ENCODE measurements at regions not wholly inside any gene's neighbourhood (a gene's known extent, or its start where the extent isn't known, plus 50 kb on each side); places are given as distances from the start of the nearest gene placed in this dataset.

DNA sequence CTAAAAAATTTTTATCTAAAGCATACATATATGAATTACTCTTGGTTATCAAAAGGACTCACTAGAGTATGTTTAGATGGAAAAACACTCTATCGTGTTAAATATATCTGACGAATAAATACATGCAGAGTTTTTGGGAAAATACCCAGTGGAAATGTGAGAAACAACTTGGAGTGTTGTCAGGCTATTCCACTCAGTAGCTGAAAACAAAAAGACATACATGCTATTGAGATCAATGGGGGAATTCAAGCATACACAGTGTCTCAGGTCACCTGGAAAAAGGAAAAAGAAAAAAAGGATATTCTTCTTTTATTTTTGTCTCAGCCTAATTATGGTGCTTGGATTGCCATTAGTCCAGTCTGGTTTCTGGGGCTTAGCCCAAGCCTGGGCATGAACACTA lies 247.0 kb upstream of the LYPLAL1 start:
- H2BK5ac ChIP-seq (ENCODE audit: low read depth, low read length, poor library complexity, severe bottlenecking): no peak overlapping the region
- no peak overlapping the region for H2BK12ac ChIP-seq (ENCODE audit: low read length in 2 of 2)
- 91% methylated on average over 2 of the region's 2 CpGs for WGBS
- H3K23ac ChIP-seq (ENCODE audit: low read length in 2 of 2): no peak overlapping the region
- H3K14ac ChIP-seq (ENCODE audit: low read length in 2 of 2): no peak overlapping the region
- no peak overlapping the region for H2AK5ac ChIP-seq (ENCODE audit: low read length, severe bottlenecking)
- no peaks in the 10 kb centered on the region for H3K27me3 ChIP-seq (ENCODE audit: control insufficient read depth in 1 of 2, insufficient read depth in 1 of 2, low read length in 2 of 2)
- H2BK15ac ChIP-seq (ENCODE audit: low read depth, poor library complexity, severe bottlenecking): no peak overlapping the region
- H2BK120ac ChIP-seq (ENCODE audit: low read depth, low read length): no peak overlapping the region
- no peak overlapping the region for H3K27ac ChIP-seq (ENCODE audit: low read length, poor library complexity, severe bottlenecking)
- H2AFZ ChIP-seq (ENCODE audit: low read depth, low read length): no peak overlapping the region
- no peak overlapping the region for H4K8ac ChIP-seq (ENCODE audit: low read length)
- no peak overlapping the region for H3K9ac ChIP-seq (ENCODE audit: low read length)
- H3K79me1 ChIP-seq (replicated peaks; ENCODE audit: low read length, poor library complexity, severe bottlenecking): no peaks in the 10 kb centered on the region
- no peak overlapping the region for H3K4ac ChIP-seq (ENCODE audit: low read depth in 1 of 2, low read length in 2 of 2)
- H3K4me3 ChIP-seq (ENCODE audit: insufficient read depth in 1 of 2, low read depth in 1 of 2, low read length in 2 of 2): no peak overlapping the region
- H4K91ac ChIP-seq (ENCODE audit: low read length): no peak overlapping the region
- no peaks in the 10 kb centered on the region for H3K4me1 ChIP-seq (ENCODE audit: control insufficient read depth, insufficient read depth, low read depth, low read length)
- no peak overlapping the region for H3K4me2 ChIP-seq (ENCODE audit: low read length, poor library complexity, severe bottlenecking)
- H3K18ac ChIP-seq (ENCODE audit: low read depth in 1 of 2, low read length in 2 of 2): no peak overlapping the region
- no peaks in the 10 kb centered on the region for H3K9me3 ChIP-seq (ENCODE audit: control insufficient read depth, low read length)
- no peaks in the 10 kb centered on the region for H3K36me3 ChIP-seq (ENCODE audit: control insufficient read depth in 1 of 2, insufficient read depth in 2 of 2, low read depth in 1 of 2, low read length in 2 of 2)
- DNase-seq: no peak

DNA sequence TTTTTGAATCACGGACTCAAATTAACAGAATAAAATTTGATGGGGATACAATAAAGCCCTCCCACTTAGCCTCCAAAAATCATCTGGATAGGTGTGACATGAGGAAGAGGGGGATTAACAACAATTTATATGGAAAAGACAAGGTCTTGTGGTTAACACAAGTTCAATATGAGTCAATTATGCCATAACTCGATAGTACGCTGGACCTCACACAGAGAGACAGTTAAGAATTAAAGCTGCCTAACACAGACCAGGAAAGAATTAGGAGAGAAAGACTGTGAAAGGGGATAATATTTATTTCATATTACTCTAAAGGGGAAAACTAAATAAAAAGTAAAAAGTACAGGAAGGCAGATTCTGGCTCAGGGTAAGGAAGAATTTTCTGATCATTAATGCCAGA lies 243.7 kb upstream of the LYPLAL1 start:
- Histone ChIP-seq H3K4ac (ENCODE audit: low read depth in 1 of 2, low read length in 2 of 2) (no peak overlapping the region), H3K79me1 (replicated peaks; ENCODE audit: low read length, poor library complexity, severe bottlenecking) (no peaks in the 10 kb centered on the region), H3K4me3 (ENCODE audit: insufficient read depth in 1 of 2, low read depth in 1 of 2, low read length in 2 of 2) (no peak overlapping the region), H3K18ac (ENCODE audit: low read depth in 1 of 2, low read length in 2 of 2) (no peak overlapping the region), H4K91ac (ENCODE audit: low read length) (no peak overlapping the region), H3K4me2 (ENCODE audit: low read length, poor library complexity, severe bottlenecking) (no peak overlapping the region), H4K8ac (ENCODE audit: low read length) (no peak overlapping the region), H2AFZ (ENCODE audit: low read depth, low read length) (no peak overlapping the region), H3K23ac (ENCODE audit: low read length in 2 of 2) (no peak overlapping the region), H3K36me3 (ENCODE audit: control insufficient read depth in 1 of 2, insufficient read depth in 2 of 2, low read depth in 1 of 2, low read length in 2 of 2) (no peaks in the 10 kb centered on the region), H3K14ac (ENCODE audit: low read length in 2 of 2) (no peak overlapping the region), H3K9me3 (ENCODE audit: control insufficient read depth, low read length) (peaks cover 12% of the 10 kb centered on the region), H2BK12ac (ENCODE audit: low read length in 2 of 2) (no peak overlapping the region), H3K27ac (ENCODE audit: low read length, poor library complexity, severe bottlenecking) (no peak overlapping the region), H2BK15ac (ENCODE audit: low read depth, poor library complexity, severe bottlenecking) (no peak overlapping the region), H3K27me3 (ENCODE audit: control insufficient read depth in 1 of 2, insufficient read depth in 1 of 2, low read length in 2 of 2) (no peaks in the 10 kb centered on the region), H3K4me1 (ENCODE audit: control insufficient read depth, insufficient read depth, low read depth, low read length) (no peaks in the 10 kb centered on the region), H2BK120ac (ENCODE audit: low read depth, low read length) (no peak overlapping the region), H2AK5ac (ENCODE audit: low read length, severe bottlenecking) (no peak overlapping the region), H2BK5ac (ENCODE audit: low read depth, low read length, poor library complexity, severe bottlenecking) (no peak overlapping the region), H3K9ac (ENCODE audit: low read length) (peak overlapping the region; percentile 7)
- WGBS: 100% methylated on average over 2 of the region's 3 CpGs
- no peak for DNase-seq

DNA sequence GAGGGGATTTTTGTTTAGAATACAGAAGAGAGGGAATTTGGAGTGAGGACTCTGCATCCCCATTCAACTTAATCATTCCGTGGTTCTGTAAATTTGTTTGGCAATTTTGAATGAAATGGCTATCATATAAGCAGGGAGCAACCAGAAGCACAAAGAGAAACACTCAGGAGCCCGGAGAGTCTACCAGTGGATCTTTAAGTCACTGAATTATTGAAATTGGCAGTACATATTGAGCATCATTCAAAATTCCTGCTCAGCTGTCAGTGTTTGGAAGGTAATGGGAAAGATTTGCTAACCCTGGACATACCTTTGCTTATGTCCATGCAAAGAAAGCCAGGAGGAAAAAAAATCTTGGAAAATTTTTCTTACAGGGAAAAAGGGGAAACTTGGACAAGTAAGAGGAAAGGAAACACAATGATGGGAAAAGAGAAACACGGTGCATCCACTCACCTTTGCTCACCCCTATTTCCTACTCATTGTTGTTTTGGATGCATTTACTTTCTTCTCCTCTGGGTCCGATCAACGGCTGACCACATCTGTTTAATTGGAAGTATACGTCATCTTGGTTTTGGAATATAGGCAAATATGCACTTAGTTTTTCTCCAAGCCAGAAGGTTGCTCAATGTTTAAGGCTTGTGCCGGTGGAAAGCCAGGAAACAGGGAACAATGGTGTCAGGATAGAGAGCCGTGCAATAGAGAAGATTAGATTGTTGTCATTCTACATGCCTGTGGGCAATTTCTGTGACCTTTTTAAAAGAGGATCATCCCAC lies 243.0 kb upstream of the LYPLAL1 start:
- Histone ChIP-seq H2AFZ (ENCODE audit: low read depth, low read length) (no peak overlapping the region), H4K91ac (ENCODE audit: low read length) (no peak overlapping the region), H4K8ac (ENCODE audit: low read length) (no peak overlapping the region), H3K4me1 (ENCODE audit: control insufficient read depth, insufficient read depth, low read depth, low read length) (no peaks in the 10 kb centered on the region), H2AK5ac (ENCODE audit: low read length, severe bottlenecking) (no peak overlapping the region), H2BK12ac (ENCODE audit: low read length in 2 of 2) (no peak overlapping the region), H3K23ac (ENCODE audit: low read length in 2 of 2) (no peak overlapping the region), H3K4me3 (ENCODE audit: insufficient read depth in 1 of 2, low read depth in 1 of 2, low read length in 2 of 2) (no peak overlapping the region), H3K9me3 (ENCODE audit: control insufficient read depth, low read length) (peaks cover 16% of the 10 kb centered on the region), H3K14ac (ENCODE audit: low read length in 2 of 2) (no peak overlapping the region), H3K79me1 (replicated peaks; ENCODE audit: low read length, poor library complexity, severe bottlenecking) (no peaks in the 10 kb centered on the region), H2BK120ac (ENCODE audit: low read depth, low read length) (no peak overlapping the region), H3K4me2 (ENCODE audit: low read length, poor library complexity, severe bottlenecking) (no peak overlapping the region), H2BK5ac (ENCODE audit: low read depth, low read length, poor library complexity, severe bottlenecking) (no peak overlapping the region), H3K27me3 (ENCODE audit: control insufficient read depth in 1 of 2, insufficient read depth in 1 of 2, low read length in 2 of 2) (no peaks in the 10 kb centered on the region), H3K9ac (ENCODE audit: low read length) (peak overlapping the region; percentile 7), H3K36me3 (ENCODE audit: control insufficient read depth in 1 of 2, insufficient read depth in 2 of 2, low read depth in 1 of 2, low read length in 2 of 2) (no peaks in the 10 kb centered on the region), H3K27ac (ENCODE audit: low read length, poor library complexity, severe bottlenecking) (no peak overlapping the region), H2BK15ac (ENCODE audit: low read depth, poor library complexity, severe bottlenecking) (no peak overlapping the region), H3K18ac (ENCODE audit: low read depth in 1 of 2, low read length in 2 of 2) (no peak overlapping the region), H3K4ac (ENCODE audit: low read depth in 1 of 2, low read length in 2 of 2) (no peak overlapping the region)
- 90% methylated on average over 7 of the region's 8 CpGs for WGBS
- peak; percentile 42 for DNase-seq

DNA sequence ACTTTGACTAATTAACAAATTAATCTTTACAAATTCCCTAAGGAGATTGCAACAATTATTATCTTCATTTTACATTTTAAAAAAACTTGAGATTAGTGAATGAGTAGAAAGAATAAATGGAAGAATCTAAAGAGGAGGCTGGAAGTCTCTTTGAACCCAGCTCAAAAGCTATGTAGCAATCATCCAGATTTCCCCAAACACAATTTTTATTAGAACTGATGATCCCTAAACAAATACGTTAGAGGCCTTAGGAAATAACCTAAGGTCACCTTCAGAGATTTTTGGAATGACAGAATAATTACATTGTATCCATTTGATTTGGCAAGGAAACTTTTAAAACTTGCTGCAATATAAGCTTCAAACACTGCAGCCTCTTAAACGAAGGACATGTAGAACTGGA lies 242.4 kb upstream of the LYPLAL1 start:
- Histone ChIP-seq H2BK15ac (ENCODE audit: low read depth, poor library complexity, severe bottlenecking) (no peak overlapping the region), H3K4me1 (ENCODE audit: control insufficient read depth, insufficient read depth, low read depth, low read length) (no peaks in the 10 kb centered on the region), H3K9me3 (ENCODE audit: control insufficient read depth, low read length) (peaks cover 22% of the 10 kb centered on the region), H3K9ac (ENCODE audit: low read length) (no peak overlapping the region), H3K79me1 (replicated peaks; ENCODE audit: low read length, poor library complexity, severe bottlenecking) (no peaks in the 10 kb centered on the region), H3K36me3 (ENCODE audit: control insufficient read depth in 1 of 2, insufficient read depth in 2 of 2, low read depth in 1 of 2, low read length in 2 of 2) (no peaks in the 10 kb centered on the region), H3K14ac (ENCODE audit: low read length in 2 of 2) (no peak overlapping the region), H3K4me3 (ENCODE audit: insufficient read depth in 1 of 2, low read depth in 1 of 2, low read length in 2 of 2) (no peak overlapping the region), H3K4ac (ENCODE audit: low read depth in 1 of 2, low read length in 2 of 2) (no peak overlapping the region), H3K4me2 (ENCODE audit: low read length, poor library complexity, severe bottlenecking) (no peak overlapping the region), H4K91ac (ENCODE audit: low read length) (no peak overlapping the region), H3K18ac (ENCODE audit: low read depth in 1 of 2, low read length in 2 of 2) (no peak overlapping the region), H2BK5ac (ENCODE audit: low read depth, low read length, poor library complexity, severe bottlenecking) (no peak overlapping the region), H4K8ac (ENCODE audit: low read length) (no peak overlapping the region), H3K23ac (ENCODE audit: low read length in 2 of 2) (no peak overlapping the region), H2BK120ac (ENCODE audit: low read depth, low read length) (no peak overlapping the region), H2BK12ac (ENCODE audit: low read length in 2 of 2) (no peak overlapping the region), H3K27ac (ENCODE audit: low read length, poor library complexity, severe bottlenecking) (no peak overlapping the region), H2AFZ (ENCODE audit: low read depth, low read length) (no peak overlapping the region), H2AK5ac (ENCODE audit: low read length, severe bottlenecking) (no peak overlapping the region), H3K27me3 (ENCODE audit: control insufficient read depth in 1 of 2, insufficient read depth in 1 of 2, low read length in 2 of 2) (no peaks in the 10 kb centered on the region)
- 83% methylated on average over 1 of the region's 2 CpGs for WGBS
- DNase-seq: no peak

Data from mesenchymal stem cell (in vitro differentiated cells and primary cell).